ENCODE measurements at regions not wholly inside any gene's neighbourhood (a gene's known extent, or its start where the extent isn't known, plus 50 kb on each side); places are given as distances from the start of the nearest gene placed in this dataset.

GRCh38 chr4:162634390-162634789, 470.6 kb upstream of the FSTL5 start:
- no peak for TF ChIP-seq CTCF (conservative IDR thresholded peaks at IDR 0.05 in 1 of 2, IDR thresholded peaks at IDR 0.05 in 1 of 2; ENCODE audit: low read depth in 1 of 2, low read length in 2 of 2)
- no peak for TF ChIP-seq EZH2 (IDR thresholded peaks at IDR 0.05; ENCODE audit: low read length, missing control alignments)
